HEK293T (cell line): ENCODE measurements at regions not wholly inside any gene's neighbourhood (a gene's known extent, or its start where the extent isn't known, plus 50 kb on each side); places are given as distances from the start of the nearest gene placed in this dataset.

Experiments used
- CTCF ChIA-PET: fragments of 350-600 bp; formaldehyde crosslinking; extraction: SDS; loops from one replicate; lab custom pipeline; 2021; ENCODE audit warnings: antibody characterized with exemption, inconsistent platforms; lab: Yijun Ruan, JAX
- POLR2A ChIA-PET: fragments of 350-600 bp; formaldehyde crosslinking; extraction: SDS; loops from one replicate; lab custom pipeline; 2020; ENCODE audit warnings: antibody characterized with exemption, inconsistent platforms; lab: Yijun Ruan, JAX
- DNase-seq: peaks from one replicate; pipeline ENCODE4 v3.0.0; 2012; ENCODE audit warnings: mixed read lengths; ENCODE audit errors: extremely low spot score
- ARNT ChIP-seq: fragments of 450-650 bp; IDR thresholded peaks from 2 replicates; pipeline ENCODE4 v1.6.1; 2017; ENCODE audit warnings: mild to moderate bottlenecking
- BHLHE40 ChIP-seq: fragments of 450-650 bp; IDR thresholded peaks from 2 replicates; pipeline ENCODE4 v1.6.1; 2016; ENCODE audit warnings: mild to moderate bottlenecking, moderate library complexity, borderline replicate concordance
- CTBP1 ChIP-seq: fragments of 450-650 bp; IDR thresholded peaks from 2 replicates; pipeline ENCODE4 v1.6.1; 2016; ENCODE audit warnings: borderline replicate concordance
- ELF4 ChIP-seq: fragments of 450-650 bp; IDR thresholded peaks from 2 replicates; pipeline ENCODE4 v1.6.1; 2017; ENCODE audit warnings: antibody characterized with exemption
- FOXA1 ChIP-seq: fragments of 450-650 bp; IDR thresholded peaks from 2 replicates; pipeline ENCODE4 v1.6.1; 2016; ENCODE audit warnings: mild to moderate bottlenecking
- FOXK2 ChIP-seq: fragments of 450-650 bp; IDR thresholded peaks from 2 replicates; pipeline ENCODE4 v1.6.1; 2016; ENCODE audit warnings: mild to moderate bottlenecking
- FOXM1 ChIP-seq: fragments of 450-650 bp; IDR thresholded peaks from 2 replicates; pipeline ENCODE4 v1.6.1; 2017; ENCODE audit warnings: mild to moderate bottlenecking, borderline replicate concordance
- HDGF ChIP-seq: fragments of 450-650 bp; IDR thresholded peaks from 2 replicates; pipeline ENCODE4 v1.6.1; 2017; ENCODE audit warnings: antibody characterized with exemption, borderline replicate concordance
- L3MBTL2 ChIP-seq: fragments of 450-650 bp; conservative IDR thresholded peaks from 2 replicates; pipeline ENCODE4 v1.6.1; 2016; ENCODE audit warnings: mild to moderate bottlenecking
- LEF1 ChIP-seq: fragments of 450-650 bp; IDR thresholded peaks from 2 replicates; pipeline ENCODE4 v1.6.1; 2017; ENCODE audit warnings: mild to moderate bottlenecking, borderline replicate concordance
- NFRKB ChIP-seq: fragments of 450-650 bp; IDR thresholded peaks from 2 replicates; pipeline ENCODE4 v1.6.1; 2016; ENCODE audit warnings: mild to moderate bottlenecking, moderate library complexity
- PKNOX1 ChIP-seq: fragments of 450-650 bp; IDR thresholded peaks from 2 replicates; pipeline ENCODE4 v1.6.1; 2016
- SP1 ChIP-seq: fragments of 450-650 bp; IDR thresholded peaks from 2 replicates; pipeline ENCODE4 v1.6.1; 2017
- SUZ12 ChIP-seq: fragments of 450-650 bp; IDR thresholded peaks from 2 replicates; pipeline ENCODE4 v1.6.1; 2016; ENCODE audit warnings: mild to moderate bottlenecking
- TARDBP ChIP-seq: fragments of 450-650 bp; IDR thresholded peaks from 2 replicates; pipeline ENCODE4 v1.6.1; 2016
- ZNF384 ChIP-seq: fragments of 450-650 bp; IDR thresholded peaks from 2 replicates; pipeline ENCODE4 v1.6.1; 2016

GRCh38 chr14:97298736-97299135 lies 501.6 kb downstream of the VRK1 start:
- no peak for DNase-seq
- TF ChIP-seq ARNT (no peak), FOXA1 (no peak), BHLHE40 (no peak), HDGF (no peak), PKNOX1 (no peak), CTBP1 (no peak), ELF4 (no peak), ZNF384 (no peak), NFRKB (no peak), FOXK2 (no peak), TARDBP (no peak), FOXM1 (no peak), L3MBTL2 (no peak), LEF1 (no peak), SP1 (no peak), SUZ12 (no peak)
- ChIA-PET POLR2A (no interaction called here), CTCF (no interaction called here)

- POLR2A ChIA-PET = no interaction called here
- TF ChIP-seq FOXA1 (no peak), ELF4 (no peak), NFRKB (no peak), ZNF384 (no peak), SP1 (no peak), PKNOX1 (no peak), FOXK2 (no peak), TARDBP (no peak), CTBP1 (no peak), HDGF (no peak), SUZ12 (no peak), ARNT (no peak)
- CTCF ChIA-PET = no interaction called here
- DNase-seq = no peak
Measured at GRCh38 chr14:97299661-97300060, 502.5 kb downstream of the VRK1 start.

GRCh38 chr14:97301931-97302559 lies 504.9 kb downstream of the VRK1 start:
- TF ChIP-seq FOXM1 (no peak), ELF4 (no peak), HDGF (no peak), LEF1 (no peak), BHLHE40 (no peak), TARDBP (no peak), ZNF384 (no peak), FOXK2 (no peak), ARNT (no peak)
- no peak for DNase-seq
- CTCF ChIA-PET = no interaction called here
- POLR2A ChIA-PET = interaction anchor here (0.6 kb wide), 1 partner anchor 873 kb away, joined by 3 read pairs; no protein-coding TSS in a partner anchor

GRCh38 chr14:97306133-97306759 lies 509.1 kb downstream of the VRK1 start:
- ChIA-PET POLR2A (no interaction called here), CTCF (no interaction called here)
- DNase-seq = no peak
- TF ChIP-seq FOXA1 = no peak
- no peak for TF ChIP-seq FOXM1
- TF ChIP-seq FOXK2 = no peak
- TF ChIP-seq ELF4 = no peak
- no peak for TF ChIP-seq CTBP1
- no peak for TF ChIP-seq ZNF384
- no peak for TF ChIP-seq BHLHE40
- no peak for TF ChIP-seq LEF1
- TF ChIP-seq TARDBP = no peak
- TF ChIP-seq SP1 = no peak
- TF ChIP-seq ARNT = no peak
- no peak for TF ChIP-seq L3MBTL2
- TF ChIP-seq PKNOX1 = no peak
- no peak for TF ChIP-seq NFRKB
- TF ChIP-seq HDGF = no peak
- no peak for TF ChIP-seq SUZ12

- DNase-seq = no peak
- ChIA-PET POLR2A (no interaction called here), CTCF (no interaction called here)
- TF ChIP-seq FOXA1 (no peak), FOXM1 (no peak), PKNOX1 (no peak), L3MBTL2 (no peak), HDGF (no peak), FOXK2 (no peak), CTBP1 (no peak), ELF4 (no peak), ARNT (no peak), LEF1 (no peak), NFRKB (no peak), ZNF384 (no peak), SP1 (no peak), TARDBP (no peak), BHLHE40 (no peak), SUZ12 (no peak)
Measured at GRCh38 chr14:97306760-97307246, 509.6 kb downstream of the VRK1 start.
